Astrocyte of the spinal cord (primary cell): ENCODE measurements at regions not wholly inside any gene's neighbourhood (a gene's known extent, or its start where the extent isn't known, plus 50 kb on each side); places are given as distances from the start of the nearest gene placed in this dataset.

Source experiments
- DNase-seq: peaks from one replicate; pipeline ENCODE4 v3.0.0; 2011; ENCODE audit warnings: low read depth, low spot score
- H3K4me3 ChIP-seq: 2 replicates; pipeline ENCODE4 v1.5.1; 2011; ENCODE audit warnings: low read depth, mild to moderate bottlenecking, low read length, moderate library complexity
- in situ Hi-C: cut with HindIII; loops from 2 replicates; pipeline ENCODE4 v1.10.0; 2017; ENCODE audit warnings: low sequenced_read_pairs
- TF ChIP-seq, protein P1 (sequence below): IDR thresholded peaks from 2 replicates; pipeline ENCODE4 v1.5.1; 2012; ENCODE audit warnings: low read depth, mild to moderate bottlenecking, low read length, inconsistent platforms

DNA sequence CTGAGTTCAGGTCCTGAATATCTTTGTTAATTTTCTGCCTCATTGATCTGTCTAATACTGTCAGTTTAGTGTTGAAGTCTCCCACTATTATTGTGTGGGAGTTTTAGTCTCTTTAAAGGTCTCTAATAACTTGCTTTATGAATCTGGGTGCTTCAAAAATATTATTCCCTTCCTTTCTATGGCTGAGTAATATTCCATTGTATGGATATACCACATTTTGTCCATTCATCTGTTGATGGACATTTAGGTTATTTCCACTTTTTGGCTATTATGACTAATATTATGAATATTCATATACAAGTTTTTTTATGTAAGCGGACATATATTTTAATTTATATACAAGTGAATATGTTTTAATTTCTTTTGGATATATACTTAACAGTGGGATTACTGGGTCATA, 82.7 kb downstream of the SDR9C7 start:
- TF ChIP-seq, protein P1, sequence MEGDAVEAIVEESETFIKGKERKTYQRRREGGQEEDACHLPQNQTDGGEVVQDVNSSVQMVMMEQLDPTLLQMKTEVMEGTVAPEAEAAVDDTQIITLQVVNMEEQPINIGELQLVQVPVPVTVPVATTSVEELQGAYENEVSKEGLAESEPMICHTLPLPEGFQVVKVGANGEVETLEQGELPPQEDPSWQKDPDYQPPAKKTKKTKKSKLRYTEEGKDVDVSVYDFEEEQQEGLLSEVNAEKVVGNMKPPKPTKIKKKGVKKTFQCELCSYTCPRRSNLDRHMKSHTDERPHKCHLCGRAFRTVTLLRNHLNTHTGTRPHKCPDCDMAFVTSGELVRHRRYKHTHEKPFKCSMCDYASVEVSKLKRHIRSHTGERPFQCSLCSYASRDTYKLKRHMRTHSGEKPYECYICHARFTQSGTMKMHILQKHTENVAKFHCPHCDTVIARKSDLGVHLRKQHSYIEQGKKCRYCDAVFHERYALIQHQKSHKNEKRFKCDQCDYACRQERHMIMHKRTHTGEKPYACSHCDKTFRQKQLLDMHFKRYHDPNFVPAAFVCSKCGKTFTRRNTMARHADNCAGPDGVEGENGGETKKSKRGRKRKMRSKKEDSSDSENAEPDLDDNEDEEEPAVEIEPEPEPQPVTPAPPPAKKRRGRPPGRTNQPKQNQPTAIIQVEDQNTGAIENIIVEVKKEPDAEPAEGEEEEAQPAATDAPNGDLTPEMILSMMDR, result no peak
- in situ Hi-C loops, result no loop called here

DNA sequence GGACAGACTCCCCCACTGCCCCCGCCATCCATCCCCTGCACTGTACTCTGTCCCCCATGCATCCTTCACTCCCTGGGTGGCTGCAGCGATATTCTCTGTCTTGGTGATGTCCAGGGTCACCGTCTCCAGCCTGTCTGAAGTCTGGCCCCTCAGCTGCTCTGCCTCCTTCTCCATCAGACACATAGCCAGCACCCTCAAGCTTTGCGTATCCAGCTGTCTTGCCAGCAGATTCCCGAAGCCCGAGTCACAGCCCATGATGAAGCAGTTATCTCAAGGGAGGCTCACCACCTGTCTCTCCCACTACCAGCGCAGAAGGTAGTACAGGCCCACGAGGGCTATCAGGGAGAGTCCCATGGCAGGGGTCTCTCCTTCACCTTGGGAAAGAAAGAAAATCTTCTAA, 77.8 kb downstream of the HSD17B6 start:
- in situ Hi-C loops, result no loop called here
- TF ChIP-seq, protein P1, result no peak
- no peak overlapping the region for H3K4me3 ChIP-seq
- peak; percentile 26 for DNase-seq

More for the DNA sequence above, 82.7 kb downstream of the SDR9C7 start:
- no peak for DNase-seq
- no peak overlapping the region for H3K4me3 ChIP-seq

DNA sequence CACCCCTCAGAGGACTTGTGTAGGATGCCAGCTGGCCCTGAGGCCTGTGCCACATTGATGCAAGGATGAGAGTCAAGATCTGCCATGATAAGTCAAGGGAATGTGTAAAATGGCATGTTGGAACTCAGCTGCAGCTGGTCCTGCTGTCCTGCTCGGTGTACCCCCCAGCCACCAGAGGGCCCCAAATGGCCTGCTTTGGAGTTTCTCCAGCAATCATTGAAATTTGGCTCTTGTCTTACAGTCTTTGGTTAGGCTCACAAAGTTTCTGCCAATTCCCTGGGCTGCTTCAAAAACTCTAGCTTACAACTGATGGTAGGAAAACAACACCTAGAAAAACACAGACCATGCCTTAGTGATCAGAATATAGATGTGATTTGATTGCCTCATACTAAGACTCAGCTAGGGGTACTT, 76.8 kb downstream of the HSD17B6 start:
- DNase-seq, result peak; percentile 4
- in situ Hi-C loops, result no loop called here
- TF ChIP-seq, protein P1, result peak; percentile 41
- H3K4me3 ChIP-seq, result no peak overlapping the region

DNA sequence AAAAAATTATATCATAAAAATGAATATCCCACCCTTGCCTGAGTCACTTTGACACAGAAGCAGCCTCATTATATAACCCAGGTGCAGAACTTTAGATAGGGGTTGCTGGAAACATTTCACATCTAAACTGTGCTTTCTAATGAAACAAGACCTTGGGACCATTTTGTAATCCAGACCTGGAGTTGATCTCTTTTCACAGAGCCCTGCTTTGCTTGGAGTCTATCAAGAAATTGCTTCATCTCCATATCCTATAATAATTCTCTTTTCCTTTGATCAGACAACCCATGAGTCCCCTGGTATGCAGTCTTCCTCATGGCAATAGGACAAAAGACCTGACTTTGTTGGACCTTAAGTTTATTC, 76.3 kb downstream of the HSD17B6 start:
- in situ Hi-C loops, result no loop called here
- TF ChIP-seq, protein P1, result no peak
- no peak overlapping the region for H3K4me3 ChIP-seq
- no peak for DNase-seq

DNA sequence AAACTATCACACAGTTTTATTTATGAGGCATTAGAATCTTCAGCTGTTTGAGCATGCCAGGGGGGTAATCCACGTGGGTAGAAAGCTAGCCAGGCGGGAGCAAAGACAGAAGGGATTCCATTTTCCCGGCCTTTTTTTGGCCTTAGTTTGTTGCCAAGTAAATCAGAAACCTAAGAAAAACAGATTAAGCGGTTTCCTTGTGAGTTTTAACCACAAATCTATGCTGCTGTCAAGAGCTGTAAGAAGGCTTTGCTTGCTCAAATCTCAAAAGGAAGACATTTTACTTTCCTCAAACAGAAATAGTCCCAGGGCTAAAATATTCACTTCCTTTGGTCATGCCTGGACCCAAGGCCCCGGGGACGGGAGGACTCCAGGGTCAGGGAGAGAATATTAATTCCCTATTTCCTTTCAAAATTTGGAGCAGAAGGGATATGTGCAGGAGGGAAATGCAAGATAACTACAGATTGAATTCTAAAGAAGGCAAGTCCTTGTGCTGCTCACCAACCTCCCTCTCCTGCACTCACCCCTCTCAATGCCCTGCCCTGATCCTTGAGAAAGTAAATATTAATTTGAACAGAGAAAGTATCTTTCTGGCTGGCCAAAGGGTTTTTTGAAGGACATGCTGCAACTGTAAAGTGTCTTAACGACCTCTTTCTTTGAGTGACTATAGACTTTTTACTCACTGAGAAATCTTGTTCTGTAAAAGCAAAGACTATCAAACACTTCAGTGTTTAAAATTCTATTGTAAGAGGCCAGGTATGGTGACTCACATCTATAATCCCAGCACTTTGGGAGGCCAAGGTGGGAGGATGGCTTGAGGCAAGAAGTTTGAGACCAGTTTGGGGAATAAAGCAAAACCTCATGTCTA, 75.7 kb downstream of the HSD17B6 start:
- TF ChIP-seq, protein P1, result no peak
- H3K4me3 ChIP-seq, result no peak overlapping the region
- in situ Hi-C loops, result no loop called here
- DNase-seq, result peak; percentile 28
